Calu3 (cell line): ENCODE measurements at regions not wholly inside any gene's neighbourhood (a gene's known extent, or its start where the extent isn't known, plus 50 kb on each side); places are given as distances from the start of the nearest gene placed in this dataset.

Source experiments
- BruUV-seq: library from RNA; stranded (reverse); fragments of 400-500 nt; replicated peaks from 2 replicates; lab custom pipeline; 2021; lab: Mats Ljungman, UMichigan
- CTCF ChIA-PET: fragments of 300-600 bp; sonication (Branson Sonifier 250); formaldehyde crosslinking; loops from one replicate; lab custom pipeline; 2022; ENCODE audit warnings: antibody characterized with exemption; lab: Charles Lee
- DNase-seq: peaks from one replicate; pipeline ENCODE4 v3.0.0; 2022
- H3K27ac Mint-ChIP-seq: one replicate; pipeline ENCODE4 v1.8.0; 2022; ENCODE audit warnings: mixed read lengths; ENCODE audit not compliant: unreplicated experiment
- H3K27me3 Mint-ChIP-seq: one replicate; pipeline ENCODE4 v1.8.0; 2022; ENCODE audit warnings: mixed read lengths; ENCODE audit not compliant: unreplicated experiment
- H3K36me3 Mint-ChIP-seq: one replicate; pipeline ENCODE4 v1.8.0; 2022; ENCODE audit warnings: mild to moderate bottlenecking, moderate library complexity, mixed read lengths; ENCODE audit not compliant: insufficient read depth, unreplicated experiment
- H3K4me1 Mint-ChIP-seq: one replicate; pipeline ENCODE4 v1.8.0; 2022; ENCODE audit warnings: mild to moderate bottlenecking, low read depth, mixed read lengths; ENCODE audit not compliant: unreplicated experiment
- H3K4me3 Mint-ChIP-seq: one replicate; pipeline ENCODE4 v1.8.0; 2022; ENCODE audit warnings: mild to moderate bottlenecking, low read depth, moderate library complexity, mixed read lengths; ENCODE audit not compliant: unreplicated experiment
- H3K9me3 Mint-ChIP-seq: one replicate; pipeline ENCODE4 v1.8.0; 2022; ENCODE audit warnings: low read depth, mixed read lengths; ENCODE audit not compliant: unreplicated experiment
- intact Hi-C: fragments of 100-400 bp; cut with micrococcal nuclease; formaldehyde crosslinking; loops from one replicate; pipeline ENCODE4 v1.10.0; 2022; ENCODE audit not compliant: unreplicated experiment
- TF ChIP-seq, protein P1 (sequence below): fragments of 200-600 bp; IDR thresholded peaks from one replicate; pipeline ENCODE4 v1.8.0; 2022; ENCODE audit warnings: antibody characterized with exemption; ENCODE audit not compliant: unreplicated experiment

- BruUV-seq = no TSS peak
- H3K9me3 Mint-ChIP-seq = peaks cover 10% of the 10 kb centered on the region
- no peak overlapping the region for H3K27ac Mint-ChIP-seq
- intact Hi-C loops = no loop called here
- TF ChIP-seq, protein P1, sequence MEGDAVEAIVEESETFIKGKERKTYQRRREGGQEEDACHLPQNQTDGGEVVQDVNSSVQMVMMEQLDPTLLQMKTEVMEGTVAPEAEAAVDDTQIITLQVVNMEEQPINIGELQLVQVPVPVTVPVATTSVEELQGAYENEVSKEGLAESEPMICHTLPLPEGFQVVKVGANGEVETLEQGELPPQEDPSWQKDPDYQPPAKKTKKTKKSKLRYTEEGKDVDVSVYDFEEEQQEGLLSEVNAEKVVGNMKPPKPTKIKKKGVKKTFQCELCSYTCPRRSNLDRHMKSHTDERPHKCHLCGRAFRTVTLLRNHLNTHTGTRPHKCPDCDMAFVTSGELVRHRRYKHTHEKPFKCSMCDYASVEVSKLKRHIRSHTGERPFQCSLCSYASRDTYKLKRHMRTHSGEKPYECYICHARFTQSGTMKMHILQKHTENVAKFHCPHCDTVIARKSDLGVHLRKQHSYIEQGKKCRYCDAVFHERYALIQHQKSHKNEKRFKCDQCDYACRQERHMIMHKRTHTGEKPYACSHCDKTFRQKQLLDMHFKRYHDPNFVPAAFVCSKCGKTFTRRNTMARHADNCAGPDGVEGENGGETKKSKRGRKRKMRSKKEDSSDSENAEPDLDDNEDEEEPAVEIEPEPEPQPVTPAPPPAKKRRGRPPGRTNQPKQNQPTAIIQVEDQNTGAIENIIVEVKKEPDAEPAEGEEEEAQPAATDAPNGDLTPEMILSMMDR = no peak
- peaks cover 3% of the 10 kb centered on the region for H3K36me3 Mint-ChIP-seq
- no peak for DNase-seq
- no peak overlapping the region for H3K4me3 Mint-ChIP-seq
- H3K4me1 Mint-ChIP-seq = no peaks in the 10 kb centered on the region
- H3K27me3 Mint-ChIP-seq = no peaks in the 10 kb centered on the region
- CTCF ChIA-PET = no interaction called here
Measured at GRCh38 chr14:39998854-39999253, 566.6 kb upstream of the FBXO33 start.

GRCh38 chr14:39998114-39998513 lies 565.9 kb upstream of the FBXO33 start:
- CTCF ChIA-PET = no interaction called here
- Mint-ChIP-seq H3K4me1 (no peaks in the 10 kb centered on the region), H3K9me3 (peaks cover 6% of the 10 kb centered on the region), H3K27me3 (no peaks in the 10 kb centered on the region), H3K36me3 (peaks cover 3% of the 10 kb centered on the region), H3K4me3 (no peak overlapping the region), H3K27ac (no peak overlapping the region)
- no TSS peak for BruUV-seq
- TF ChIP-seq, protein P1 = no peak
- intact Hi-C loops = no loop called here
- DNase-seq = no peak

DNA sequence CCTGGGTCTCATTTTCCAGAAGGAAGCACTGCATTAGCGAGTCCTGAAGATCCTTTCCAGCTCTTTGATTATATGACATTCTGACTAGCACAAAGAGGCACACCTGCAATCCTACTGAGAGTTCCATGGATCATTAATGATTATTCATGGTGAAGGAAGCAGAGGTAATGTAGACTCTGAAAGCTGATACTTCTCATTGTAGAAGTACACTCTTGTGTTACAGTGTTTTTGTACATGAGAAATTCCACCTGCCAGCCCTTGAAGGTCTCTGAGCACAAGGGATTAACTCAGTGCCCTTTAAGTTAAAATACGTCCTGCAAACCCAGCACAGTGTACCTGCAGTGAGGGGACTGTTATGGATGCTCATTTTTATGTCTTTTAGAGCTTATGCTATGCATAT lies 558.8 kb upstream of the FBXO33 start:
- H3K9me3 Mint-ChIP-seq = peaks cover 4% of the 10 kb centered on the region
- DNase-seq = no peak
- no peak overlapping the region for H3K4me3 Mint-ChIP-seq
- H3K36me3 Mint-ChIP-seq = no peaks in the 10 kb centered on the region
- TF ChIP-seq, protein P1 = no peak
- no peak overlapping the region for H3K27ac Mint-ChIP-seq
- H3K4me1 Mint-ChIP-seq = no peaks in the 10 kb centered on the region
- CTCF ChIA-PET = no interaction called here
- intact Hi-C loops = no loop called here
- BruUV-seq = no TSS peak
- no peaks in the 10 kb centered on the region for H3K27me3 Mint-ChIP-seq

- H3K4me3 Mint-ChIP-seq = no peak overlapping the region
- H3K27me3 Mint-ChIP-seq = no peaks in the 10 kb centered on the region
- peak; percentile 1 for DNase-seq
- BruUV-seq = no TSS peak
- H3K36me3 Mint-ChIP-seq = no peaks in the 10 kb centered on the region
- intact Hi-C loops = no loop called here
- H3K4me1 Mint-ChIP-seq = no peaks in the 10 kb centered on the region
- TF ChIP-seq, protein P1 = no peak
- H3K9me3 Mint-ChIP-seq = no peaks in the 10 kb centered on the region
- no peak overlapping the region for H3K27ac Mint-ChIP-seq
- CTCF ChIA-PET = no interaction called here
Measured at GRCh38 chr14:39988939-39989338, 556.7 kb upstream of the FBXO33 start.
